ENCODE measurements at regions not wholly inside any gene's neighbourhood (a gene's known extent, or its start where the extent isn't known, plus 50 kb on each side); places are given as distances from the start of the nearest gene placed in this dataset.

- no peaks in the 10 kb centered on the region for H3K36me3 Mint-ChIP-seq (ENCODE audit: insufficient read depth, unreplicated experiment)
- H3K9me3 ChIP-seq, result no peaks in the 10 kb centered on the region
- peaks cover 13% of the 10 kb centered on the region for H3K9me3 Mint-ChIP-seq (ENCODE audit: unreplicated experiment)
- no peak overlapping the region for H3K4me3 Mint-ChIP-seq (ENCODE audit: unreplicated experiment)
- no TSS peak for BruUV-seq (replicated peaks)
- no peaks in the 10 kb centered on the region for H3K36me3 ChIP-seq (ENCODE audit: control insufficient read depth, insufficient read depth, low read length)
- H3K27me3 ChIP-seq (replicated peaks; ENCODE audit: control insufficient read depth, insufficient read depth, low read length), result no peaks in the 10 kb centered on the region
- no peaks in the 10 kb centered on the region for H3K27me3 Mint-ChIP-seq (ENCODE audit: insufficient read depth, unreplicated experiment)
- CTCF ChIA-PET, result no interaction called here
- H3K27ac Mint-ChIP-seq (ENCODE audit: unreplicated experiment), result no peak overlapping the region
- H3K4me1 ChIP-seq, result no peaks in the 10 kb centered on the region
- no peak overlapping the region for H3K4me3 ChIP-seq (ENCODE audit: low read depth, low read length)
- intact Hi-C loops (cut with micrococcal nuclease; ENCODE audit: unreplicated experiment), result no loop called here
- TF ChIP-seq, protein P1, sequence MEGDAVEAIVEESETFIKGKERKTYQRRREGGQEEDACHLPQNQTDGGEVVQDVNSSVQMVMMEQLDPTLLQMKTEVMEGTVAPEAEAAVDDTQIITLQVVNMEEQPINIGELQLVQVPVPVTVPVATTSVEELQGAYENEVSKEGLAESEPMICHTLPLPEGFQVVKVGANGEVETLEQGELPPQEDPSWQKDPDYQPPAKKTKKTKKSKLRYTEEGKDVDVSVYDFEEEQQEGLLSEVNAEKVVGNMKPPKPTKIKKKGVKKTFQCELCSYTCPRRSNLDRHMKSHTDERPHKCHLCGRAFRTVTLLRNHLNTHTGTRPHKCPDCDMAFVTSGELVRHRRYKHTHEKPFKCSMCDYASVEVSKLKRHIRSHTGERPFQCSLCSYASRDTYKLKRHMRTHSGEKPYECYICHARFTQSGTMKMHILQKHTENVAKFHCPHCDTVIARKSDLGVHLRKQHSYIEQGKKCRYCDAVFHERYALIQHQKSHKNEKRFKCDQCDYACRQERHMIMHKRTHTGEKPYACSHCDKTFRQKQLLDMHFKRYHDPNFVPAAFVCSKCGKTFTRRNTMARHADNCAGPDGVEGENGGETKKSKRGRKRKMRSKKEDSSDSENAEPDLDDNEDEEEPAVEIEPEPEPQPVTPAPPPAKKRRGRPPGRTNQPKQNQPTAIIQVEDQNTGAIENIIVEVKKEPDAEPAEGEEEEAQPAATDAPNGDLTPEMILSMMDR (IDR thresholded peaks at IDR 0.05; ENCODE audit: insufficient read depth in 1 of 2, low read depth in 1 of 2, low read length in 1 of 2, severe bottlenecking in 1 of 2, unreplicated experiment in 1 of 2), result no peak
- no peak for DNase-seq
- POLR2A ChIA-PET, result no interaction called here
- no peaks in the 10 kb centered on the region for H3K4me1 Mint-ChIP-seq (ENCODE audit: low read depth, unreplicated experiment)
Observed at GRCh38 chr3:118692416-118692815, 342.2 kb downstream of the IGSF11 start.

DNA sequence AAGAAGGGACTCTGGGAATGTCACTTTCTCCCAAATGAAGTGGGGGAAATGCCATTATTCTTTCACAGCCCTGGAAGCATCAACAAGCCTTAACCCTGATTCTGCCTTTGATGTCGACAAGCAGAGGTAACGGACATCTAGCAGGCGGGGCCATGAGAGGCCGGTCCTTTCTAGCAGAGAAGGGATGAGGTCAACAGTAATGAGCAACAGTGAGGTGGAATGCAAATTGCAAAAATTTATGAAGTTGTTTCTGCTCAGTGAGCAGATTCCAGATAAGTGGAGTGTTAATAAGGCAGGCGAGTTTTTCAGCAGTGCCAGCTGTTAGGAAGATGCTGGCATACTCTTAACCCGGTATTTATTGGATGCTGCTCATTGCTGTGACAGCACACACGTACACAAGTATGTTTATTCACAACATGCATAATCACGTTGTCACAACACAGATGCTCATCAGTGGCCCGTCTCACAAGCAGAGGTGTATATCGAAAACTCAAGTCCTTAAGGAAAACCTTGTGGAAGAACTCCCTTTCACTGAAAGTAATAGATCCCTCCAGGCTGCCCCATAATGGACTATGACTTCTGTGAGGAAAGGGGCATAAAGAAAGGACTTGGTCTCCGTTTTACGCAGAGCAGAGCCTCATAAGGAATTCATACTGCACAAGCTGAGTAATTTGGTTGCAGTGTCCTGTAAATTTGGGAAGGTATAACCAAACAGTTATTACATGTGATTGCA is 329.0 kb downstream of the IGSF11 start:
- no peak overlapping the region for H3K4me3 ChIP-seq (ENCODE audit: low read depth, low read length)
- no peaks in the 10 kb centered on the region for H3K9me3 ChIP-seq
- H3K36me3 ChIP-seq (ENCODE audit: control insufficient read depth, insufficient read depth, low read length), result no peaks in the 10 kb centered on the region
- POLR2A ChIA-PET, result no interaction called here
- TF ChIP-seq, protein P1 (IDR thresholded peaks at IDR 0.05; ENCODE audit: insufficient read depth in 1 of 2, low read depth in 1 of 2, low read length in 1 of 2, severe bottlenecking in 1 of 2, unreplicated experiment in 1 of 2), result no peak
- BruUV-seq (replicated peaks), result no TSS peak
- no peak overlapping the region for H3K4me3 Mint-ChIP-seq (ENCODE audit: unreplicated experiment)
- no peaks in the 10 kb centered on the region for H3K27me3 ChIP-seq (replicated peaks; ENCODE audit: control insufficient read depth, insufficient read depth, low read length)
- no peaks in the 10 kb centered on the region for H3K4me1 Mint-ChIP-seq (ENCODE audit: low read depth, unreplicated experiment)
- CTCF ChIA-PET, result no interaction called here
- no peak overlapping the region for H3K27ac Mint-ChIP-seq (ENCODE audit: unreplicated experiment)
- H3K27me3 Mint-ChIP-seq (ENCODE audit: insufficient read depth, unreplicated experiment), result no peaks in the 10 kb centered on the region
- no peaks in the 10 kb centered on the region for H3K4me1 ChIP-seq
- no peaks in the 10 kb centered on the region for H3K36me3 Mint-ChIP-seq (ENCODE audit: insufficient read depth, unreplicated experiment)
- intact Hi-C loops (cut with micrococcal nuclease; ENCODE audit: unreplicated experiment), result no loop called here
- H3K9me3 Mint-ChIP-seq (ENCODE audit: unreplicated experiment), result no peaks in the 10 kb centered on the region
- no peak for DNase-seq

DNA sequence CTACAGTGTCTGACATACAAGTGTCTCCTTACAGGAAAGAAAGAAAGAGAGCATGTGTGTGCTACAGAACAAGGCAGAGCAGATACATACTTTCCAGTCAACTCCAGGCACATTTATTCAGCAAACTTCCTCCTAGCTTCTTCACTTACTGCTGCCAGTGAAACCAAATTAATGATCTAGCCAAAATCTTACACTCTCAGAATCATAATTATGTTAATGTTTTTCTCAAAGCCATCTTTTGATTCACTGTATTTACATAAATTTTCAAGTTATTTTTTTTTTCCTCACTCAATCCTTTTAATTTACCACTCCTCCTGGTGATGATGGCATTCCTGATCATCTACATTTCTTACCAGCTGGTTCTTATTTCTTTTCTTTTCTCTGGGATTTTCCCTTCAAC is 326.7 kb downstream of the IGSF11 start:
- no TSS peak for BruUV-seq (replicated peaks)
- H3K27ac Mint-ChIP-seq (ENCODE audit: unreplicated experiment), result no peak overlapping the region
- peaks cover 2% of the 10 kb centered on the region for H3K4me1 ChIP-seq
- ChIA-PET CTCF (no interaction called here), POLR2A (no interaction called here)
- TF ChIP-seq, protein P1 (IDR thresholded peaks at IDR 0.05; ENCODE audit: insufficient read depth in 1 of 2, low read depth in 1 of 2, low read length in 1 of 2, severe bottlenecking in 1 of 2, unreplicated experiment in 1 of 2), result no peak
- no peak for DNase-seq
- no peaks in the 10 kb centered on the region for H3K27me3 ChIP-seq (replicated peaks; ENCODE audit: control insufficient read depth, insufficient read depth, low read length)
- no peaks in the 10 kb centered on the region for H3K27me3 Mint-ChIP-seq (ENCODE audit: insufficient read depth, unreplicated experiment)
- H3K9me3 Mint-ChIP-seq (ENCODE audit: unreplicated experiment), result no peaks in the 10 kb centered on the region
- H3K9me3 ChIP-seq, result no peaks in the 10 kb centered on the region
- H3K4me3 Mint-ChIP-seq (ENCODE audit: unreplicated experiment), result no peak overlapping the region
- H3K36me3 ChIP-seq (ENCODE audit: control insufficient read depth, insufficient read depth, low read length), result no peaks in the 10 kb centered on the region
- no peaks in the 10 kb centered on the region for H3K36me3 Mint-ChIP-seq (ENCODE audit: insufficient read depth, unreplicated experiment)
- H3K4me1 Mint-ChIP-seq (ENCODE audit: low read depth, unreplicated experiment), result peaks cover 6% of the 10 kb centered on the region
- H3K4me3 ChIP-seq (ENCODE audit: low read depth, low read length), result no peak overlapping the region
- intact Hi-C loops (cut with micrococcal nuclease; ENCODE audit: unreplicated experiment), result no loop called here
